Neural cell (in vitro differentiated cells): ENCODE measurements at regions not wholly inside any gene's neighbourhood (a gene's known extent, or its start where the extent isn't known, plus 50 kb on each side); places are given as distances from the start of the nearest gene placed in this dataset.
"Not testable (repeated sequence)": the region's sequence is repeated elsewhere in the genome, so short reads cannot be mapped to it uniquely, and the experiment has no call there.

Experiments used
- H2AFZ ChIP-seq: fragments of 200-600, 300-800 bp; sonication (generic), shearing (Covaris generic); 2 replicates; pipeline ENCODE4 v1.6.0; 2014; ENCODE audit warnings: low read depth, mild to moderate bottlenecking, antibody characterized with exemption, low read length, moderate library complexity
- H3F3A ChIP-seq: fragments of 200-600 bp; shearing (Covaris generic); 2 replicates; pipeline ENCODE4 v1.6.1; 2016; ENCODE audit warnings: mild to moderate bottlenecking, moderate library complexity, mixed read lengths, antibody characterized with exemption, low read length; ENCODE audit not compliant: insufficient read depth, poor library complexity, severe bottlenecking
- H3K27ac ChIP-seq: fragments of 200-600, 300-800 bp; sonication (generic), shearing (Covaris generic); 2 replicates; pipeline ENCODE4 v1.5.1; 2014; ENCODE audit warnings: mild to moderate bottlenecking, low read length, moderate library complexity
- H3K27me3 ChIP-seq: fragments of 300-800, 200-600 bp; sonication (generic), shearing (Covaris generic); 2 replicates; pipeline ENCODE4 v1.6.0; 2014; ENCODE audit warnings: mild to moderate bottlenecking, low read depth, low read length, moderate library complexity; ENCODE audit not compliant: insufficient read depth
- H3K36me3 ChIP-seq: fragments of 300-800, 200-600 bp; sonication (generic), shearing (Covaris generic); 2 replicates; pipeline ENCODE4 v1.5.1; 2014; ENCODE audit warnings: mild to moderate bottlenecking, antibody characterized with exemption, low read length, moderate library complexity; ENCODE audit not compliant: insufficient read depth
- H3K4me2 ChIP-seq: fragments of 300-800, 200-600 bp; sonication (generic), shearing (Covaris generic); 2 replicates; pipeline ENCODE4 v1.6.0; 2014; ENCODE audit warnings: mild to moderate bottlenecking, low read length
- H3K4me3 ChIP-seq: fragments of 300-800, 200-600 bp; sonication (generic), shearing (Covaris generic); 2 replicates; pipeline ENCODE4 v1.5.1; 2014; ENCODE audit warnings: mild to moderate bottlenecking, low read length, moderate library complexity
- H3K79me2 ChIP-seq: fragments of 200-600 bp; shearing (Covaris generic); replicated peaks from 2 replicates; pipeline ENCODE4 v1.6.0; 2014; ENCODE audit warnings: mild to moderate bottlenecking, low read length, moderate library complexity; ENCODE audit not compliant: insufficient read depth
- H3K9ac ChIP-seq: fragments of 300-800, 200-600 bp; sonication (generic), shearing (Covaris generic); 2 replicates; pipeline ENCODE4 v1.6.1; 2016; ENCODE audit warnings: mild to moderate bottlenecking, low read length, mixed read lengths
- H3K9me2 ChIP-seq: fragments of 200-600 bp; shearing (Covaris generic); 2 replicates; pipeline ENCODE4 v1.6.1; 2016; ENCODE audit warnings: mild to moderate bottlenecking, low read length, mixed read lengths; ENCODE audit not compliant: insufficient read depth
- H3K9me3 ChIP-seq: fragments of 200-600, 300-800 bp; sonication (generic), shearing (Covaris generic); 2 replicates; pipeline ENCODE4 v1.6.1; 2016; ENCODE audit warnings: mild to moderate bottlenecking, mixed run types, low read length, moderate library complexity, mixed read lengths
- H4K20me1 ChIP-seq: fragments of 200-600 bp; shearing (Covaris generic); 2 replicates; pipeline ENCODE4 v1.6.1; 2016; ENCODE audit warnings: mild to moderate bottlenecking, mixed run types; ENCODE audit not compliant: insufficient read depth
- EP300 ChIP-seq: fragments of 450-650 bp; conservative IDR thresholded peaks from 2 replicates; pipeline ENCODE4 v1.6.1; 2014; ENCODE audit warnings: antibody characterized with exemption, mild to moderate bottlenecking, moderate library complexity; ENCODE audit not compliant: poor library complexity, severe bottlenecking
- EZH2 ChIP-seq: fragments of 200-600, 300-800 bp; shearing (Covaris generic), sonication (generic); IDR thresholded peaks from 2 replicates; pipeline ENCODE4 v1.6.1; 2014; ENCODE audit warnings: antibody characterized with exemption, low read length, borderline replicate concordance, mild to moderate bottlenecking; ENCODE audit not compliant: insufficient read depth, poor library complexity, severe bottlenecking
- MXI1 ChIP-seq: fragments of 450-650 bp; conservative IDR thresholded peaks from 2 replicates; pipeline ENCODE4 v1.6.1; 2014; ENCODE audit warnings: antibody characterized with exemption, mild to moderate bottlenecking; ENCODE audit not compliant: poor library complexity, severe bottlenecking
- POLR2AphosphoS5 ChIP-seq: IDR thresholded peaks from 2 replicates; pipeline ENCODE4 v1.6.1; 2012
- RAD21 ChIP-seq: fragments of 450-650 bp; conservative IDR thresholded peaks from 2 replicates; pipeline ENCODE4 v1.6.1; 2014; ENCODE audit warnings: antibody characterized with exemption, mild to moderate bottlenecking, moderate library complexity
- SMC3 ChIP-seq: fragments of 450-650 bp; conservative IDR thresholded peaks from 2 replicates; pipeline ENCODE4 v1.6.1; 2014; ENCODE audit warnings: antibody characterized with exemption, mild to moderate bottlenecking, moderate library complexity; ENCODE audit not compliant: poor library complexity
- TAF1 ChIP-seq: IDR thresholded peaks from 2 replicates; pipeline ENCODE4 v1.6.1; 2012; ENCODE audit warnings: low read depth
- TF ChIP-seq, protein P1 (sequence below): fragments of 450-650 bp; IDR thresholded peaks from 2 replicates; pipeline ENCODE4 v1.5.1; 2014; ENCODE audit warnings: antibody characterized with exemption, mild to moderate bottlenecking, moderate library complexity; ENCODE audit not compliant: poor library complexity, severe bottlenecking
- TF ChIP-seq, protein P2 (sequence below): IDR thresholded peaks from 2 replicates; pipeline ENCODE4 v1.6.1; 2012; ENCODE audit warnings: borderline replicate concordance

DNA sequence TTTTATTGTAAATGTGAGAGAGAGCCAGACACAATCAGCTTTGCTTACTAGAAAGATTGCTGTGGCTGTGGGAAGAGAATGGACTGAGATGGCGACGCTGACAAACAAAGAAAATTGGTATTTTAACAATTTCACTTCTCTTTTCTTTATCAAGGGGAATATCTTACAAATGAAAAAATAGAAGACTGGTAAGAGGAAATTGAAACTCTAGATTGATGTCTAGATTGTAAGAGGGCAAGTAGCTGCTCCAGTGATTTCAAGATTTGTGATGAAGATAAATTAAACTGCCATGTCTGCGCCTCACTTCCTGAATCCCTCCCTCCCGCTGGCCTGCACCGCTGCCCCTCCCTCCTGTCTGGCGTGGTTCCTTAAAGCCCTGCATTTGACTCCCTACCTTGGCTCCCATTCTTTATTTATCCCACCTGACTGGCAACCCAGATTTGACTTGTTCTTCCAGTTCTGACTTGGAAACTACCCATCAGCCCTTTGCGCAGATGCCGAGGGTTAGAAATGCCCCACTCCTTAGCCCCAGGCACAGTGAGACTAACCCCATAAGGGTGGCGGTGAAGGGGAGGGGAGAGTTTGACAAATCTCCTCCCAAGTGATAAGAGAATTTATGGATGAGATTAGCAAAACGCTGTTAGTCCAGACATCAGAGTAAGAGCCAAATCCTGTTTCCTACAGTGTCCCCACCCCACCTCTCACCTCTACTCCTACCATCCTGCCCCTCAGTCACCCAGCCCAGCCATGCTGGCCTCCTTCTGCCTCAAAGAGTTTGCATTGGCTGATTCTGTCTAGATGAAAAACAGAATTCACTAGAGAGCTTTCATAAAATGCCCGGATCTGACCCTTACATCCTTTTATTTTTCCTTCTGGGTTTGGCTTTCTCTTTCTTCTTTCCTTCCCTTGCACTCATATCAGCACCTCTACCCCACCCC lies 125.3 kb upstream of the ATF7IP start (continued):
- TF ChIP-seq, protein P1, sequence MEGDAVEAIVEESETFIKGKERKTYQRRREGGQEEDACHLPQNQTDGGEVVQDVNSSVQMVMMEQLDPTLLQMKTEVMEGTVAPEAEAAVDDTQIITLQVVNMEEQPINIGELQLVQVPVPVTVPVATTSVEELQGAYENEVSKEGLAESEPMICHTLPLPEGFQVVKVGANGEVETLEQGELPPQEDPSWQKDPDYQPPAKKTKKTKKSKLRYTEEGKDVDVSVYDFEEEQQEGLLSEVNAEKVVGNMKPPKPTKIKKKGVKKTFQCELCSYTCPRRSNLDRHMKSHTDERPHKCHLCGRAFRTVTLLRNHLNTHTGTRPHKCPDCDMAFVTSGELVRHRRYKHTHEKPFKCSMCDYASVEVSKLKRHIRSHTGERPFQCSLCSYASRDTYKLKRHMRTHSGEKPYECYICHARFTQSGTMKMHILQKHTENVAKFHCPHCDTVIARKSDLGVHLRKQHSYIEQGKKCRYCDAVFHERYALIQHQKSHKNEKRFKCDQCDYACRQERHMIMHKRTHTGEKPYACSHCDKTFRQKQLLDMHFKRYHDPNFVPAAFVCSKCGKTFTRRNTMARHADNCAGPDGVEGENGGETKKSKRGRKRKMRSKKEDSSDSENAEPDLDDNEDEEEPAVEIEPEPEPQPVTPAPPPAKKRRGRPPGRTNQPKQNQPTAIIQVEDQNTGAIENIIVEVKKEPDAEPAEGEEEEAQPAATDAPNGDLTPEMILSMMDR: no peak
- TF ChIP-seq RAD21: no peak

DNA sequence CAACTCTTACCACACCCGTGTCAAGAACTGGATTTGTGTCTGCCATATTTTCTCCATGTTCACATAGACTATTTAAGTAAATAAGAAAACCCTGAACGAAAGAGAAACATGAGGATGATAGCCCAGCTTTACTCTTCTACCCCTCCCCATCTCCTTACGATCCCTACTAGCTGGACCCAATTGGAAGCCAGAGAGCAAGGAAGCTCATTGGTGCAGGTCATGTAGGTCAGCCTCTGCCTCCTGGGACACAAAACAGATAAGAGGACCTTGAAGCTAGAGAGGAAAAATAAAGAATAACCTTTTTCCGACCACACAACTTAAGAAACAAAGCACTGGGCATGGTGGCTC lies 124.6 kb upstream of the ATF7IP start:
- no peak overlapping the region for H3K4me3 ChIP-seq
- H3K36me3 ChIP-seq: no peaks in the 10 kb centered on the region
- H3K4me2 ChIP-seq: no peak overlapping the region
- H4K20me1 ChIP-seq: no peaks in the 10 kb centered on the region
- no peaks in the 10 kb centered on the region for H3K9me3 ChIP-seq
- H3K9ac ChIP-seq: no peak overlapping the region
- no peaks in the 10 kb centered on the region for H3K27me3 ChIP-seq
- no peaks in the 10 kb centered on the region for H3F3A ChIP-seq
- no peak overlapping the region for H3K27ac ChIP-seq
- H3K9me2 ChIP-seq: no peaks in the 10 kb centered on the region
- TF ChIP-seq, protein P2, sequence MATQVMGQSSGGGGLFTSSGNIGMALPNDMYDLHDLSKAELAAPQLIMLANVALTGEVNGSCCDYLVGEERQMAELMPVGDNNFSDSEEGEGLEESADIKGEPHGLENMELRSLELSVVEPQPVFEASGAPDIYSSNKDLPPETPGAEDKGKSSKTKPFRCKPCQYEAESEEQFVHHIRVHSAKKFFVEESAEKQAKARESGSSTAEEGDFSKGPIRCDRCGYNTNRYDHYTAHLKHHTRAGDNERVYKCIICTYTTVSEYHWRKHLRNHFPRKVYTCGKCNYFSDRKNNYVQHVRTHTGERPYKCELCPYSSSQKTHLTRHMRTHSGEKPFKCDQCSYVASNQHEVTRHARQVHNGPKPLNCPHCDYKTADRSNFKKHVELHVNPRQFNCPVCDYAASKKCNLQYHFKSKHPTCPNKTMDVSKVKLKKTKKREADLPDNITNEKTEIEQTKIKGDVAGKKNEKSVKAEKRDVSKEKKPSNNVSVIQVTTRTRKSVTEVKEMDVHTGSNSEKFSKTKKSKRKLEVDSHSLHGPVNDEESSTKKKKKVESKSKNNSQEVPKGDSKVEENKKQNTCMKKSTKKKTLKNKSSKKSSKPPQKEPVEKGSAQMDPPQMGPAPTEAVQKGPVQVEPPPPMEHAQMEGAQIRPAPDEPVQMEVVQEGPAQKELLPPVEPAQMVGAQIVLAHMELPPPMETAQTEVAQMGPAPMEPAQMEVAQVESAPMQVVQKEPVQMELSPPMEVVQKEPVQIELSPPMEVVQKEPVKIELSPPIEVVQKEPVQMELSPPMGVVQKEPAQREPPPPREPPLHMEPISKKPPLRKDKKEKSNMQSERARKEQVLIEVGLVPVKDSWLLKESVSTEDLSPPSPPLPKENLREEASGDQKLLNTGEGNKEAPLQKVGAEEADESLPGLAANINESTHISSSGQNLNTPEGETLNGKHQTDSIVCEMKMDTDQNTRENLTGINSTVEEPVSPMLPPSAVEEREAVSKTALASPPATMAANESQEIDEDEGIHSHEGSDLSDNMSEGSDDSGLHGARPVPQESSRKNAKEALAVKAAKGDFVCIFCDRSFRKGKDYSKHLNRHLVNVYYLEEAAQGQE: no peak
- TF ChIP-seq, protein P1: no peak
- no peak for TF ChIP-seq POLR2AphosphoS5
- no peak for TF ChIP-seq RAD21
- TF ChIP-seq EP300: no peak
- no peak for TF ChIP-seq MXI1
- TF ChIP-seq EZH2: no peak
- TF ChIP-seq SMC3: no peak
- no peak for TF ChIP-seq TAF1
- no peak overlapping the region for H2AFZ ChIP-seq
- no peaks in the 10 kb centered on the region for H3K79me2 ChIP-seq

DNA sequence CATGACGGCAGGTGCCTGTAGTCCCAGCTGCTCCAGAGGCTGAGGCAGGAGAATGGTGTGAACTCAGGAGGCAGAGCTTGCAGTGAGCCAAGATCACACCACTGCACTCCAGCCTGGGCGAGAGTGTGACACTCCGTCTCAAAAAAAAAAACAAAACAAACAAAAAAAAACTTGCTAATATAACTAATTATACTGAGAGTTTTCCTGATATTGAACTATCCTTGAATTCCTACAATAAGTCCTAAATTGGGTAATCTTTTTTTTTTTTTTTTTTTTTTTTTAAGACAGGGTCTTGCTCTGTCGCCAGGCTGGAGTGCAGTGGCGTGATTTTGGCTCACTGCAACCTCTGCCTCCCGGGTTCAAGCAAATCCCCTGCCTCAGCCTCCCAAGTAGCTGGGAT lies 122.7 kb upstream of the ATF7IP start:
- H4K20me1 ChIP-seq, H3K27ac ChIP-seq, H3F3A ChIP-seq, H3K4me3 ChIP-seq, H3K79me2 ChIP-seq, H3K4me2 ChIP-seq, H3K27me3 ChIP-seq, H3K9ac ChIP-seq, H3K36me3 ChIP-seq, H3K9me3 ChIP-seq, H2AFZ ChIP-seq, H3K9me2 ChIP-seq: not testable (repeated sequence)
